Astrocyte of the spinal cord (primary cell): ENCODE measurements at regions not wholly inside any gene's neighbourhood (a gene's known extent, or its start where the extent isn't known, plus 50 kb on each side); places are given as distances from the start of the nearest gene placed in this dataset.

Experiments used
- DNase-seq: peaks from one replicate; pipeline ENCODE4 v3.0.0; 2011; ENCODE audit warnings: low read depth, low spot score
- H3K4me3 ChIP-seq: 2 replicates; pipeline ENCODE4 v1.5.1; 2011; ENCODE audit warnings: low read depth, mild to moderate bottlenecking, low read length, moderate library complexity
- CTCF ChIP-seq: IDR thresholded peaks from 2 replicates; pipeline ENCODE4 v1.5.1; 2012; ENCODE audit warnings: low read depth, mild to moderate bottlenecking, low read length, inconsistent platforms
- in situ Hi-C: cut with HindIII; loops from 2 replicates; pipeline ENCODE4 v1.10.0; 2017; ENCODE audit warnings: low sequenced_read_pairs

- in situ Hi-C loops = no loop called here
- no peak for TF ChIP-seq CTCF
- DNase-seq = no peak
- H3K4me3 ChIP-seq = no peak overlapping the region
Measured at GRCh38 chr3:181909241-181909640, 197.5 kb downstream of the SOX2 start.

- H3K4me3 ChIP-seq = no peak overlapping the region
- DNase-seq = no peak
- in situ Hi-C loops = no loop called here
- TF ChIP-seq CTCF = no peak
Measured at GRCh38 chr3:181912384-181912783, 200.7 kb downstream of the SOX2 start.

- no peak for TF ChIP-seq CTCF
- no peak overlapping the region for H3K4me3 ChIP-seq
- DNase-seq = no peak
- in situ Hi-C loops = no loop called here
Measured at GRCh38 chr3:181913254-181913653, 201.5 kb downstream of the SOX2 start.

GRCh38 chr3:181915551-181915950 lies 203.8 kb downstream of the SOX2 start:
- in situ Hi-C loops = no loop called here
- DNase-seq = no peak
- no peak overlapping the region for H3K4me3 ChIP-seq
- TF ChIP-seq CTCF = no peak

- no peak for DNase-seq
- in situ Hi-C loops = no loop called here
- H3K4me3 ChIP-seq = no peak overlapping the region
- no peak for TF ChIP-seq CTCF
Measured at GRCh38 chr3:181916013-181916412, 204.3 kb downstream of the SOX2 start.

- in situ Hi-C loops = no loop called here
- no peak for TF ChIP-seq CTCF
- H3K4me3 ChIP-seq = no peak overlapping the region
- no peak for DNase-seq
Measured at GRCh38 chr3:181917027-181917426, 205.3 kb downstream of the SOX2 start.

- in situ Hi-C loops = no loop called here
- no peak for DNase-seq
- TF ChIP-seq CTCF = no peak
- H3K4me3 ChIP-seq = no peak overlapping the region
Measured at GRCh38 chr3:181919375-181919774, 207.7 kb downstream of the SOX2 start.
